OCI-LY3 (cell line): ENCODE measurements at regions not wholly inside any gene's neighbourhood (a gene's known extent, or its start where the extent isn't known, plus 50 kb on each side); places are given as distances from the start of the nearest gene placed in this dataset.

ENCODE experiments used
- H2AFZ ChIP-seq: fragments of 200-600, 300-600 bp; shearing (Covaris generic); 2 replicates; pipeline ENCODE4 v1.6.0; 2014; ENCODE audit warnings: antibody characterized with exemption, low read depth, low read length
- H3K27ac ChIP-seq: fragments of 200-600, 300-600 bp; sonication (generic); 2 replicates; pipeline ENCODE4 v1.5.1; 2014; ENCODE audit warnings: mild to moderate bottlenecking, low read length, moderate library complexity, mixed read lengths
- H3K27me3 ChIP-seq: fragments of 200-600, 300-600 bp; sonication (generic); 2 replicates; pipeline ENCODE4 v1.6.1; 2014; ENCODE audit warnings: low read depth, low read length, mixed read lengths
- H3K36me3 ChIP-seq: fragments of 200-600, 300-600 bp; sonication (generic); replicated peaks from 2 replicates; pipeline ENCODE3; 2014; ENCODE audit warnings: low read depth, low read length, mixed read lengths
- H3K4me1 ChIP-seq: fragments of 300-600, 200-600 bp; sonication (generic); 2 replicates; pipeline ENCODE4 v1.6.1; 2014; ENCODE audit warnings: low read length, mixed read lengths
- H3K4me2 ChIP-seq: fragments of 200-600, 300-600 bp; sonication (generic); 2 replicates; pipeline ENCODE4 v1.6.1; 2014; ENCODE audit warnings: low read length, mixed read lengths
- H3K4me3 ChIP-seq: fragments of 300-600, 200-600 bp; sonication (generic); 2 replicates; pipeline ENCODE4 v1.5.1; 2014; ENCODE audit warnings: antibody characterized with exemption, mild to moderate bottlenecking, low read length, moderate library complexity
- H3K79me2 ChIP-seq: fragments of 300-600, 200-600 bp; shearing (Covaris generic); 2 replicates; pipeline ENCODE4 v1.6.1; 2014; ENCODE audit warnings: mild to moderate bottlenecking, low read length, mixed read lengths
- H3K9ac ChIP-seq: fragments of 300-600, 200-600 bp; shearing (Covaris generic); 2 replicates; pipeline ENCODE4 v1.6.0; 2014; ENCODE audit warnings: mild to moderate bottlenecking, low read length, moderate library complexity
- H3K9me3 ChIP-seq: fragments of 200-600, 300-600 bp; shearing (Covaris generic); 2 replicates; pipeline ENCODE4 v1.6.1; 2014; ENCODE audit warnings: low read length, mixed read lengths; ENCODE audit not compliant: insufficient read depth
- H4K20me1 ChIP-seq: fragments of 200-600, 300-600 bp; sonication (generic); 2 replicates; pipeline ENCODE4 v1.6.1; 2016; ENCODE audit warnings: low read length, mixed read lengths; ENCODE audit not compliant: insufficient read depth
- EZH2phosphoT487 ChIP-seq: fragments of 200-600 bp; shearing (Covaris generic); IDR thresholded peaks from 2 replicates; pipeline ENCODE4 v1.6.1; 2018; ENCODE audit warnings: antibody characterized with exemption, mixed run types, low read depth
- TF ChIP-seq, protein P1 (sequence below): fragments of 200-600, 300-600 bp; sonication (generic); IDR thresholded peaks from 2 replicates; pipeline ENCODE4 v1.5.1; 2014; ENCODE audit warnings: antibody characterized with exemption, low read length, low read depth

DNA sequence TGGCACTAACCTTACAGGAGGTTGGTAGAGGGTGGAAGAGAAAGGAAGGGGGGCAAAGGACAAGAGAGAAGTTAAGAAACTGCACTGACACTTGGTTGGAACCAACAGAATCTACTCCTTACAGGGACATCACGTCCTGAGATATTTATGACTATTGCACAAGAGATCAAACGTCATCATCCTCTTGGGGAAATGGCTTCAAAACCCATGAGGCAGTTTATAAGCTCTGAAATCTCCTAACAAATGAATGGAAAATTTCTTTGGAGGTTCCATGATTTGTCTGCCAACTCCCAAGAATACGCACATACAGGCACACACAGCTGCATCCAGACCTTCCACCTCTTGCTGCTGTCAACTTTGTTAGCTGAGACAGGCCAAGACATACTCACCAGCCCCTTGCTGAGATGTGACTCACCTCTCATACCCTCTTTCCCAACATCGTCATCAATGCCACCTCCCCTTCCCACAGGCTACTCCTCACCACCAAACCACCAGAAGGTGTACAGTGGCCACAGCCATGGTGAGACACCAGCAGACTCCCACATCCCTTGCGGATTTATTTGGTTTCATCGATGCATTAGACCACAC, 135.5 kb downstream of the SETD4 start:
- no peaks in the 10 kb centered on the region for H3K9me3 ChIP-seq
- no peaks in the 10 kb centered on the region for H4K20me1 ChIP-seq
- no peak overlapping the region for H3K9ac ChIP-seq
- no peaks in the 10 kb centered on the region for H3K4me1 ChIP-seq
- H3K4me3 ChIP-seq: no peak overlapping the region
- no peak overlapping the region for H3K27ac ChIP-seq
- no peaks in the 10 kb centered on the region for H3K27me3 ChIP-seq
- no peaks in the 10 kb centered on the region for H3K36me3 ChIP-seq
- H3K4me2 ChIP-seq: no peak overlapping the region
- no peaks in the 10 kb centered on the region for H3K79me2 ChIP-seq
- no peak overlapping the region for H2AFZ ChIP-seq
- TF ChIP-seq, protein P1, sequence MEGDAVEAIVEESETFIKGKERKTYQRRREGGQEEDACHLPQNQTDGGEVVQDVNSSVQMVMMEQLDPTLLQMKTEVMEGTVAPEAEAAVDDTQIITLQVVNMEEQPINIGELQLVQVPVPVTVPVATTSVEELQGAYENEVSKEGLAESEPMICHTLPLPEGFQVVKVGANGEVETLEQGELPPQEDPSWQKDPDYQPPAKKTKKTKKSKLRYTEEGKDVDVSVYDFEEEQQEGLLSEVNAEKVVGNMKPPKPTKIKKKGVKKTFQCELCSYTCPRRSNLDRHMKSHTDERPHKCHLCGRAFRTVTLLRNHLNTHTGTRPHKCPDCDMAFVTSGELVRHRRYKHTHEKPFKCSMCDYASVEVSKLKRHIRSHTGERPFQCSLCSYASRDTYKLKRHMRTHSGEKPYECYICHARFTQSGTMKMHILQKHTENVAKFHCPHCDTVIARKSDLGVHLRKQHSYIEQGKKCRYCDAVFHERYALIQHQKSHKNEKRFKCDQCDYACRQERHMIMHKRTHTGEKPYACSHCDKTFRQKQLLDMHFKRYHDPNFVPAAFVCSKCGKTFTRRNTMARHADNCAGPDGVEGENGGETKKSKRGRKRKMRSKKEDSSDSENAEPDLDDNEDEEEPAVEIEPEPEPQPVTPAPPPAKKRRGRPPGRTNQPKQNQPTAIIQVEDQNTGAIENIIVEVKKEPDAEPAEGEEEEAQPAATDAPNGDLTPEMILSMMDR: no peak
- TF ChIP-seq EZH2phosphoT487: no peak

DNA sequence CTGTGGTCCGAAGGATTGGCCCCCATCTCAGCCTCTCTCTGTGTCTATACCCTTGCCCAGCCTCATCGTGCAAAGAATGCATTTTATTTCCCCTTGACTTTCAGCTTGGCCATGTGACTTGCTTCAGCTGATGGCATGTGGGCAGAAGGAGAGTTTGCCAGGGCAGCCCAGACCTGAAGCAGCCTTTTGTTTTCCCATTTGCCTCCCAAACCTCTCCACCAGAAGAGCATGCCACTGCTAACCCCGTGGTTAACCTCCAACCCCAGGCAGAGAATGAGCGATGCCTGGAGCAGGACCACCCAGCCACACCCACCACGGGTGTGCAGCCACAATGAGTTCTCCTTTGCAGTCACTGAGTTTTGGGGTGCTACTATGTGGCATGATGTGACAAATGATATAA, 136.4 kb downstream of the SETD4 start:
- H3K4me1 ChIP-seq: no peaks in the 10 kb centered on the region
- no peak overlapping the region for H2AFZ ChIP-seq
- TF ChIP-seq, protein P1: no peak
- no peak for TF ChIP-seq EZH2phosphoT487
- H4K20me1 ChIP-seq: no peaks in the 10 kb centered on the region
- no peak overlapping the region for H3K27ac ChIP-seq
- no peaks in the 10 kb centered on the region for H3K79me2 ChIP-seq
- no peak overlapping the region for H3K9ac ChIP-seq
- no peaks in the 10 kb centered on the region for H3K36me3 ChIP-seq
- H3K27me3 ChIP-seq: no peaks in the 10 kb centered on the region
- H3K4me3 ChIP-seq: no peak overlapping the region
- H3K9me3 ChIP-seq: no peaks in the 10 kb centered on the region
- no peak overlapping the region for H3K4me2 ChIP-seq

DNA sequence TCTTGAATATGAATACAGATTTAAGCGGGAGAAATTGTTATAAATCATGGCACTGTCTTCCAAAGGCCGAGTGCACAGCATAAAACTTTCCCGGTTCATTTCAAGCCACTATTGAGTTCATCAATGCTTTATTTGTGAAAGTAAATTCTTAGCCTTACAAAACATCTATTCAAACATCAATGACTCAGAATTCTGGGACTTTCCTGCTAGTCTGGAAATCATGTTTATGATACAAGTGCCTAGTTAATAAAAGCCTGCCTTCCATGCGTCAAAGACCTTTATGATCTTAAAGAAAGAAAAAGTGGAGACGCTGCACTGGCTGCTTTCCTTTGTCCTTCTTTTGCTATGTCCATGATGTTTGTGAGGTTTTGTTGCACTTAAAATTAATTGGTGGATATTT, 137.7 kb downstream of the SETD4 start:
- Histone ChIP-seq H4K20me1 (no peaks in the 10 kb centered on the region), H3K4me3 (no peak overlapping the region), H3K27me3 (no peaks in the 10 kb centered on the region), H3K27ac (no peak overlapping the region), H3K9me3 (no peaks in the 10 kb centered on the region), H3K4me1 (no peaks in the 10 kb centered on the region), H3K36me3 (no peaks in the 10 kb centered on the region), H3K9ac (no peak overlapping the region), H3K79me2 (no peaks in the 10 kb centered on the region), H3K4me2 (no peak overlapping the region), H2AFZ (no peak overlapping the region)
- TF ChIP-seq, protein P1: no peak
- no peak for TF ChIP-seq EZH2phosphoT487

DNA sequence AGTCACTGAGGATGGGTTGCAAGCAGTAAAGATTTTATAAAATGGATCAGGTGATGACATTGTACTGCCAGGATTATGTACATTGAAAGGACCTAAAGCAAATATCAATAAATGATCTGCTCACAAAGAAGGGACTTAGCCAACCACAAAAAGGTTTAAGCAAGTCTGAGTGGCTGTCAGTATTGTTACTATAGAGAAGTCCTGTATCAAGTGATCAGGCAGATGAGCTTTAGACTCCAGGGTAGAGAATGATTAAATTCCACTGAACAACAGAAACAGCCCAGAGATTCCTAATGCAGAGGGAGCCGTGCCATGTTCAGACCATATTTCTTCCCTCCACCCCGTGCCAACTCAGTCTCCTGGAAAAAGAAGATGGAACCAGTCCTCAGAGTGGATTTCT, 138.9 kb downstream of the SETD4 start:
- no peaks in the 10 kb centered on the region for H3K9me3 ChIP-seq
- H3K4me2 ChIP-seq: no peak overlapping the region
- H3K27ac ChIP-seq: no peak overlapping the region

More for the DNA sequence above, 138.9 kb downstream of the SETD4 start:
- TF ChIP-seq, protein P1: no peak
- TF ChIP-seq EZH2phosphoT487: no peak
- H3K9ac ChIP-seq: no peak overlapping the region
- H3K4me1 ChIP-seq: no peaks in the 10 kb centered on the region
- H3K36me3 ChIP-seq: no peaks in the 10 kb centered on the region
- no peak overlapping the region for H3K4me3 ChIP-seq
- H3K27me3 ChIP-seq: no peaks in the 10 kb centered on the region
- H3K79me2 ChIP-seq: no peaks in the 10 kb centered on the region
- H2AFZ ChIP-seq: no peak overlapping the region
- H4K20me1 ChIP-seq: no peaks in the 10 kb centered on the region
